Frontal cortex (tissue), 3 donors: ENCODE measurements at regions not wholly inside any gene's neighbourhood (a gene's known extent, or its start where the extent isn't known, plus 50 kb on each side); places are given as distances from the start of the nearest gene placed in this dataset.
"Not testable (repeated sequence)": the region's sequence is repeated elsewhere in the genome, so short reads cannot be mapped to it uniquely, and the experiment has no call there.

Source experiments
- DNase-seq, 2 donors: peaks; one replicate each; pipeline ENCODE4 v3.0.0; 2012; ENCODE audit warnings: low spot score in 2 of 2
- FAIRE-seq: peaks from 2 replicates; lab custom pipeline; 2012; peaks lifted over from hg19 to GRCh38; lab: Jason Lieb, UNC
- donor health status: control.
- donor health status: control.
- donor health status: control.

- no peak for FAIRE-seq
- DNase-seq: no peak
Observed at GRCh38 chr1:96079581-96079980, 642.0 kb upstream of the PTBP2 start.

DNA sequence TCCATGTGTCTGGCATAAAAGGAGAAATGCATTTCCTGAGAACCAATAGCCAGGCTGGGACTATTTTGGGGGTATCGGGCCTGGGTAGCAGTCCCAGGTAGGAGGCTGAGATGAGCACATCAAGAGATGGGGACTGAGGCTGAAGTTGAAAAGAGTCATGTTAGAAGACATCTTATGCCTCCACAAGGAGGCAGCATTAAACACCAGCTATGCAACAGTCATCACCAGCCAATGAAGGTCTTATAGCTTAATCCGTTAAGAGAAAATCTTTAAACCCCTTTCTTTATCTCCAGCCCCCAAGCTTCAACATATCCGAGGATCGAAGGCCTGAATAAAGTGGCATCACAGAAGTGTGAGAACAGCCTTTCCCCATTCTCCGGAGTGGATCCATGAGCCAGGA, 640.7 kb upstream of the PTBP2 start:
- FAIRE-seq (no peak), DNase-seq (no peak)

- FAIRE-seq (no peak), DNase-seq (no peak)
Observed at GRCh38 chr1:96087719-96088118, 633.9 kb upstream of the PTBP2 start.

DNA sequence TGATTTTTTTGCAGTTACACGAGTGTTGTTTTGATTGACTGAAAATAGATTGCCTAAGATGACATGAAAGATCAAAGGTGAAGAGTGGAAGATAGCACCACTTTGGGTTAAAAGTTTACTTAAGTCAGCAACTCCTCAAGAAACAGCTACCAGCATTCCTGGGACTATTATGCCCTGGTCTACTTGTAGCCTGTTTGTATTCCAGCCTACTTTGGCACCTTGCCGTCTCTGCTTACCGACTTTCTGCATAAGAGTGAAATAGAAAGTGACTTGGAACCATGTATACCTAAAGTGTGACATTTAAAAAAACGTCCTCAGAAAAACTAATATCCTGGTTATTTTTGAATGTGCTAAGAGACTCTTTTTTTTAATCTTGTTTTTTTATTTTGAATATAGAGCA, 631.5 kb upstream of the PTBP2 start:
- FAIRE-seq: no peak

GRCh38 chr1:96095849-96096612, 625.6 kb upstream of the PTBP2 start:
- no peak for FAIRE-seq
- DNase-seq: no peak

More for the DNA sequence above, 631.5 kb upstream of the PTBP2 start:
- no peak for DNase-seq

GRCh38 chr1:96096613-96097321, 624.8 kb upstream of the PTBP2 start:
- DNase-seq: no peak
- no peak for FAIRE-seq

DNA sequence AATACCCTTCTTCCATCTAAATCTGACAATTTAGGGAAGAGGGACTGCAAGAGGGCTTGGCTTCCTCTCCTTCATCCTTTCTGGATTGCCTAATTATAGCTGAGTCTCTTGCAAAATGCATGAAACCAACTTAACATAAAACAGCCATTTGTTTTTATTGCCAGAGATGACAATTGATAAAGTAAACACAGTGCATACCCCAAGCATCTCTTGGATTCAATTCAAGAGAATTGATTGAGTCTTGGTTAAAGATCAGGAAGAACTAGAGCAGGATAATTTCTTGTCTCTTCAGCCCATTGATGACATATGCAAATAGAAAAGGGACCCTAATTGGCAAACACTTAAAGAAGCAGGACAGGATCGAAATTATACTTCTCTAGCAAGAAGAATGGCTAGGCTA, 617.1 kb upstream of the PTBP2 start:
- DNase-seq (no peak), FAIRE-seq (no peak)

GRCh38 chr1:96104906-96105305, 616.7 kb upstream of the PTBP2 start:
- DNase-seq (no peak), FAIRE-seq (no peak)

- no peak for FAIRE-seq
- DNase-seq: no peak
Observed at GRCh38 chr1:96116731-96117130, 604.9 kb upstream of the PTBP2 start.

GRCh38 chr1:96130432-96130831, 591.2 kb upstream of the PTBP2 start:
- DNase-seq (no peak), FAIRE-seq (no peak)

- no peak for FAIRE-seq
- no peak for DNase-seq
Observed at GRCh38 chr1:96144636-96145035, 576.9 kb upstream of the PTBP2 start.

DNA sequence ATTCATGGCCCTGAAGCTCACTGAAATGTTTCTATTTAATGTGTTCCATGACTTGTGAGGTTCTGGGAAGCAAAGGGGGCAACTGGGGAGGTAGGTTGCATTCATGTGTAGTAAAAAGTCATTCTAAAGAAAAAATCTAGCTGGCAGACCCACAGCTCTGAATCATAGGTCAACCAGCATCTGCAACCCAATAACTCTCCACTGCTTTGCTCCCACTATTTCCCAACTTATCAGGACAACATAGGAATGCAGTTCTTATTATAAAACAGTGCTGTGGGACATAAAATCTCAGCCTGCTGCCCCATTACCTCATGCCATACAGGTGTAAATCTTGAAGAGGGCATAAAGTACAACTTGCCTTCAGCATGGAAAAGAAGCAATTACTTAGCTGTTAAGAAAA, 576.1 kb upstream of the PTBP2 start:
- FAIRE-seq: no peak
- no peak for DNase-seq

GRCh38 chr1:96152957-96153356, 568.6 kb upstream of the PTBP2 start:
- not testable (repeated sequence) for DNase-seq, FAIRE-seq

DNA sequence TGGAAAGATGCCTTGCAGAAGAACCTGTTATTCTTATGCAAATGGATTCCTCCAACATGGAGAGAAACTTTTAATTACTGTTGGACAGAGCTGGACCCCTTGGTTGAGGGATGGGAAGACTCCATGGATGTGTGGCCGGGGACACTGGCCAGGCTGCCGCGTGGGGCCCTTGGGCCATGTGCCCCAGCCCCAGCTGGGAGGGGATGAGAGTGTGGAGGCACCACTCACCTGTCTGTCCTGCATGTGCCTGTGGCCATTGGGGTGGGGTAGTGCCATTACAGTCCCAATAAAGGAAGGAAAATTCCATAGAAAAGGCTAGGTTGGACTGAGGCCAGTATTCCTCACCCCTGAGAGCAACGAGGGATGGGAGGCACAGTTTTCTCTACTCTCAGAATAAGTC, 564.5 kb upstream of the PTBP2 start:
- FAIRE-seq: no peak
- no peak for DNase-seq

GRCh38 chr1:96159379-96159778, 562.2 kb upstream of the PTBP2 start:
- FAIRE-seq (no peak), DNase-seq (no peak)

DNA sequence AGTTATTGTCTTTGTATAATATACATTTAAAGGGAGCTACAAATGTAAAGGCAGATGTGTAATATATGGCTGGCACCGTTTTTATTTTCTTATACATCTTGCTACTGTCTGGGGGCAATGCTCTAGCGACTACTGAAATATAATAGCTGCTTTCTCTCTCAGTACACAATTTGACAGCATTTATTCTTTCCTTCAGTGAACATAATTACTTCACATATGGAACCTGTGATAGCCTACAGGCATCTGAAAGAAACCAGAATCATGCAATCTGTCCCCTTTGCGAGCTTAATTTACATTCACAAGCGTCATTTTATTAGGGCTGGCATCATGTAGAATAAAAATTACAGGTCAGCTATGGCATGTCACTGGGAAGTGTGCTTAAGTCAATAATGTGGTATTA, 557.5 kb upstream of the PTBP2 start:
- DNase-seq (no peak), FAIRE-seq (no peak)

DNA sequence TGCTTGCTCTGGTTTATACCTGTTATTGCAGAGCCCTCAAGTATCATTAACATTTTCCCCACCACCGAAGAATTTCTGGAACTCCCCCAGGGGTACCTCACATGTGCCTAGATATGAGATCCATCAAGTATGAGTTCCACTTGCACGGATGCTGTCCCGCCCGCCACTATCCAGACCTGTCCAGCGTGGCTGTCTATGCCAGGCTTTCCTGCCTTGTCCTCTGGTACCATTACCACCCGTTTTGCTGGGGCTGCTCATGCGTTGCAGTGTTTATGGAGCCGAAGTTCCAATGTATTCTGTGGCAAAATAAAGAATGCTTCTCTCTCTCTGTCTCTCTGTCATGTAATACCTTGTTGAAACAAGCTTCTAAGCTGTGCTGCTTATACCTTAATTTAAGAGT, 543.5 kb upstream of the PTBP2 start:
- FAIRE-seq: no peak
- no peak for DNase-seq

GRCh38 chr1:96183485-96183884, 538.1 kb upstream of the PTBP2 start:
- FAIRE-seq: no peak
- no peak for DNase-seq

DNA sequence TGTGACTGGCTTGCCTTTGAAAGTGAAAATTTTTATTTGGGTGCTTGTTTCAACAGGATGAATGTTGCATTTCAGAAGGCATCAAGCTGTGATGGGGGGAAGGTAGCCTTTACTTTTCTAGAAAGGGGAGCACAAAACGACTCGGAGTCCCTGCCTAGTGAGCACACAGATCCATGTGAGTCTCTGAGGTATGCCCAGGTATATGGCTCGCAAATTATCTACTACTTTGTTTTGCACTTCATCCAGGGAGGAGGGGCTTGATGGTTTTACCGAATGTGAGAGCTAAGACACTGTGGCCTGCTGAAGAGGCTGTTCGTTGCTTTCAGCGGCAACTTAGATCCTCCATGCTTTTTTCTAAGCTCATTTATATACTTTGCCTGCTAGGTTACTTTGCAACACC, 537.7 kb upstream of the PTBP2 start:
- FAIRE-seq: no peak

DNA sequence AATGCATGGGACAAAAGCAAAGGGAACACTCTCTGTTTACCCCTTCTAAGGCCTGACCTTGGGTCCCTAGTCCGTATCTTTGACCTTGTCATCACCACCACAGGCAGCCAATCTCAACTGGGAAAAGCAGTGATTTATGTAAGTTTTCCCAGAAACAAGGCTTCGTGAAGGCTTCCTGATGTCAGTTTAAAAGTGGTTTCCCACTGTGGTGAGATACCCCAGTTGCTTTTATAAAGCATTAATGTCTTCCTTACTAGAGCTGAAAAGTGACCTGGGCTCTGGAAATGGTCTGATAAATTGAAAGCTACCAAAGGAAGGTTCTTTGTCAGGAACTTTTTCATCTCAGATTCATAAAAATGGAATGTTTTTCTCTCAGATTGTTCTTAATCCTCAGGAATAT, 536.4 kb upstream of the PTBP2 start:
- no peak for DNase-seq
- FAIRE-seq: no peak

More for the DNA sequence above, 537.7 kb upstream of the PTBP2 start:
- no peak for DNase-seq

DNA sequence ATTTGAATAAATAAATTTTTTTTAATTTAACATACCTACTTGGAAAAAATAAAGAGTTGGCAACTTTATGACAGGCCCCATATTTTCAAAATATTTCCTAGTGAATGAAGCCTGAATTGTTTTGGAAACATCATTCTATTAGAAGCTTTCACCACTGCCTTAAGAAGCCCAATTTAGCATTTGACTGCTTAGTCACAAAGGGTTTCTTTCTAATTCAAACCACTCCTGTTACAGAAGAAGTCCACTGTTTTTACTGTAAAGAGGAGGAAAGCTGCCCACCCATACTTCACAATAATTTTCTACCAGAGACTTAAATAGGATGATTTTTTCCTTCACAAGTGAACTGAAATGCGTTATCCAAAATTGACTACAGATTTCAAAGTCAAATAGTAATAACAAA, 534.6 kb upstream of the PTBP2 start:
- DNase-seq: no peak
- FAIRE-seq: no peak

GRCh38 chr1:96191165-96191564, 530.4 kb upstream of the PTBP2 start:
- DNase-seq (no peak), FAIRE-seq (no peak)
